IMR-90 (cell line): ENCODE measurements at regions not wholly inside any gene's neighbourhood (a gene's known extent, or its start where the extent isn't known, plus 50 kb on each side); places are given as distances from the start of the nearest gene placed in this dataset.

Experiments
- ATAC-seq: fragments of 200-7000 bp; cut with Tn5 transposase; 2 replicates; pipeline ENCODE4 v1.9.1; 2020; ENCODE audit warnings: low read depth, mild to moderate bottlenecking, moderate library complexity
- BruUV-seq: library from RNA; stranded (reverse); fragments of 400-500 nt; replicated peaks from 2 replicates; lab custom pipeline; 2021; lab: Mats Ljungman, UMichigan
- CTCF ChIA-PET: fragments of 300-600 bp; formaldehyde crosslinking; extraction: SDS; loops from one replicate; lab custom pipeline; 2021; ENCODE audit warnings: antibody characterized with exemption; lab: Yijun Ruan, JAX
- POLR2A ChIA-PET: fragments of 300-600 bp; sonication (Branson Sonifier 250); formaldehyde crosslinking; loops from one replicate; lab custom pipeline; 2022; ENCODE audit warnings: antibody characterized with exemption; ENCODE audit not compliant: unreplicated experiment; lab: Charles Lee
- DNase-seq: peaks from one replicate; pipeline ENCODE4 v3.0.0; 2013
- H2AFZ ChIP-seq: replicated peaks from 2 replicates; pipeline ENCODE3; 2013; ENCODE audit warnings: low read length, mild to moderate bottlenecking; ENCODE audit not compliant: poor library complexity
- H2AK5ac ChIP-seq: 2 replicates; pipeline ENCODE4 v1.6.1; 2013; ENCODE audit warnings: low read depth, low read length, inconsistent platforms
- H2AK9ac ChIP-seq: replicated peaks from 2 replicates; pipeline ENCODE3; 2013; ENCODE audit warnings: mild to moderate bottlenecking, low read depth, low read length, moderate library complexity; ENCODE audit not compliant: poor library complexity
- H2BK120ac ChIP-seq: 2 replicates; pipeline ENCODE4 v1.6.1; 2013; ENCODE audit warnings: low read depth, low read length, inconsistent platforms
- H2BK15ac ChIP-seq: 3 replicates; pipeline ENCODE4 v1.6.1; 2013; ENCODE audit warnings: low read depth, low read length, inconsistent platforms
- H2BK20ac ChIP-seq: 2 replicates; pipeline ENCODE4 v1.6.1; 2013; ENCODE audit warnings: low read depth, mild to moderate bottlenecking, inconsistent platforms, low read length, moderate library complexity
- H2BK5ac ChIP-seq: 2 replicates; pipeline ENCODE4 v1.6.1; 2013; ENCODE audit warnings: mild to moderate bottlenecking, low read depth, low read length, inconsistent platforms; ENCODE audit not compliant: poor library complexity, severe bottlenecking
- H3K14ac ChIP-seq: replicated peaks from 2 replicates; pipeline ENCODE4 v1.6.1; 2013; ENCODE audit warnings: low read depth, low read length, inconsistent platforms
- H3K18ac ChIP-seq: 2 replicates; pipeline ENCODE4 v1.6.1; 2013; ENCODE audit warnings: low read depth, low read length, control low read depth
- H3K23ac ChIP-seq: 2 replicates; pipeline ENCODE4 v1.6.1; 2013; ENCODE audit warnings: low read depth, low read length, inconsistent platforms
- H3K27ac ChIP-seq: 2 replicates; pipeline ENCODE4 v1.5.1; 2013; ENCODE audit warnings: mild to moderate bottlenecking, control low read depth, low read length; ENCODE audit not compliant: insufficient read depth
- H3K27me3 ChIP-seq: 2 replicates; pipeline ENCODE4 v1.6.1; 2013; ENCODE audit warnings: low read length; ENCODE audit not compliant: control insufficient read depth, insufficient read depth
- H3K36me3 ChIP-seq: 2 replicates; pipeline ENCODE4 v1.6.1; 2013; ENCODE audit warnings: low read length, mixed read lengths; ENCODE audit not compliant: control insufficient read depth, insufficient read depth
- H3K4ac ChIP-seq: 2 replicates; pipeline ENCODE4 v1.6.1; 2013; ENCODE audit warnings: low read depth, low read length, inconsistent platforms
- H3K4me1 ChIP-seq: 2 replicates; pipeline ENCODE4 v1.6.1; 2013; ENCODE audit warnings: low read length, mixed read lengths; ENCODE audit not compliant: control insufficient read depth, insufficient read depth
- H3K4me2 ChIP-seq: 2 replicates; pipeline ENCODE4 v1.6.1; 2013; ENCODE audit warnings: low read depth, mild to moderate bottlenecking, control low read depth, low read length, moderate library complexity
- H3K4me3 ChIP-seq: 2 replicates; pipeline ENCODE4 v1.5.1; 2013; ENCODE audit warnings: low read depth, mild to moderate bottlenecking, control low read depth, low read length, moderate library complexity; ENCODE audit not compliant: insufficient read depth
- H3K56ac ChIP-seq: 2 replicates; pipeline ENCODE4 v1.6.1; 2013; ENCODE audit warnings: low read length, inconsistent platforms; ENCODE audit not compliant: insufficient read depth; ENCODE audit errors: extremely low read depth
- H3K79me1 ChIP-seq, 2 experiments: 2 replicates each; pipeline ENCODE4 v1.6.1; 2013; ENCODE audit warnings: low read length in 2 of 2, inconsistent platforms in 1 of 2, low read depth in 1 of 2
- H3K9ac ChIP-seq: 2 replicates; pipeline ENCODE4 v1.6.1; 2013; ENCODE audit warnings: low read depth, low read length, control low read depth
- H3K9me1 ChIP-seq: 2 replicates; pipeline ENCODE4 v1.6.1; 2013; ENCODE audit warnings: low read length, inconsistent platforms; ENCODE audit not compliant: insufficient read depth
- H3K9me3 ChIP-seq: 2 replicates; pipeline ENCODE4 v1.6.1; 2013; ENCODE audit warnings: low read length; ENCODE audit not compliant: control insufficient read depth, insufficient read depth
- H4K20me1 ChIP-seq: 2 replicates; pipeline ENCODE4 v1.6.1; 2013; ENCODE audit warnings: low read length, inconsistent platforms; ENCODE audit not compliant: insufficient read depth
- H4K5ac ChIP-seq: 2 replicates; pipeline ENCODE4 v1.6.1; 2013; ENCODE audit warnings: mild to moderate bottlenecking, low read depth, low read length, control low read depth
- H4K8ac ChIP-seq, 2 experiments: 2 replicates each; pipeline ENCODE4 v1.6.1; 2013; ENCODE audit warnings: low read depth in 2 of 2, low read length in 2 of 2, control low read depth in 1 of 2, inconsistent platforms in 1 of 2
- H4K91ac ChIP-seq: 2 replicates; pipeline ENCODE4 v1.6.1; 2013; ENCODE audit warnings: low read depth, low read length, inconsistent platforms; ENCODE audit not compliant: insufficient read depth
- CEBPB ChIP-seq: IDR thresholded peaks from 2 replicates; pipeline ENCODE4 v1.6.1; 2012; ENCODE audit warnings: low read depth, low read length, improper control_type of control experiment
- CTCF ChIP-seq: conservative IDR thresholded peaks from 2 replicates; pipeline ENCODE4 v1.5.1; 2012; ENCODE audit warnings: mild to moderate bottlenecking, low read depth, low read length, improper control_type of control experiment
- WGBS, 2 experiments: methylation state at CpG; one replicate each; pipeline versions ENCODE4 v1.1.5 to v1.1.7; 2013; ENCODE audit warnings: missing lambda C conversion rate in 2 of 2; ENCODE audit not compliant: insufficient read length in 1 of 2; ENCODE audit errors: extremely low coverage in 2 of 2; 5-methylcytosine and 5-hydroxymethylcytosine counted together
- dilution Hi-C: fragments of 300-500 bp; cut with HindIII; formaldehyde crosslinking; loops from one replicate; pipeline ENCODE4 v1.14.3; 2018; ENCODE audit warnings: low sequenced_read_pairs; ENCODE audit not compliant: unreplicated experiment
- in situ Hi-C: fragments of 300-500 bp; cut with MboI; formaldehyde crosslinking; loops from 3 replicates; pipeline ENCODE4 v1.14.3; 2019; ENCODE audit warnings: low sequenced_read_pairs, inconsistent platforms, mixed read lengths
- intact Hi-C: fragments of 100-400 bp; cut with micrococcal nuclease; formaldehyde crosslinking; loops from 2 replicates; pipeline ENCODE4 v1.10.0; 2022

- dilution Hi-C loops = no loop called here
- Histone ChIP-seq H4K20me1 (no peaks in the 10 kb centered on the region), H3K23ac (no peak overlapping the region), H3K36me3 (no peaks in the 10 kb centered on the region), H3K27me3 (no peaks in the 10 kb centered on the region), H3K56ac (no peak overlapping the region), H3K9ac (no peak overlapping the region), H4K5ac (no peak overlapping the region), H3K9me1 (no peaks in the 10 kb centered on the region), H2BK120ac (no peak overlapping the region), H2BK20ac (no peak overlapping the region), H3K9me3 (0 out of 2 replicates have a peak, but pooled peaks cover 2% of the 10 kb centered on the region), H3K4me3 (no peak overlapping the region), H3K4me2 (no peak overlapping the region), H4K91ac (no peak overlapping the region), H3K18ac (no peak overlapping the region), H2AK9ac (no peak overlapping the region), H4K8ac (no peak overlapping the region), H2AFZ (no peak overlapping the region), H2AK5ac (no peak overlapping the region), H3K27ac (no peak overlapping the region), H3K14ac (no peak overlapping the region), H2BK5ac (peak overlapping the region; percentile 36), H3K79me1 (no peaks in the 10 kb centered on the region), H2BK15ac (no peak overlapping the region), H3K4me1 (no peaks in the 10 kb centered on the region), H3K4ac (0 out of 2 replicates have a peak overlapping the region, but pooled peaks have one; percentile 47)
- no peak for TF ChIP-seq CEBPB
- TF ChIP-seq CTCF = no peak
- CTCF ChIA-PET = interaction anchor here (0.5 kb wide), 2 partner anchors 9 to 213 kb away, joined by 3 to 4 read pairs; no protein-coding TSS in a partner anchor
- intact Hi-C loops = no loop called here
- DNase-seq (no peak), ATAC-seq (peak; percentile 49; the same call in 1 of the 2 replicates)
- POLR2A ChIA-PET = no interaction called here
- WGBS, 2 experiments = no CpG with 5 or more reads among the region's 4 CpGs
- no TSS peak for BruUV-seq
- in situ Hi-C loops = no loop called here
Observed at GRCh38 chr5:117594166-117594565, 1019.5 kb upstream of the SEMA6A start.
